GM18519 (cell line): ENCODE measurements at regions not wholly inside any gene's neighbourhood (a gene's known extent, or its start where the extent isn't known, plus 50 kb on each side); places are given as distances from the start of the nearest gene placed in this dataset.
"Not testable (repeated sequence)": the region's sequence is repeated elsewhere in the genome, so short reads cannot be mapped to it uniquely, and the experiment has no call there.

ENCODE experiments used
- ATAC-seq: cut with Tn5 transposase; IDR thresholded peaks from one replicate; pipeline ENCODE4 v1.9.1; 2021; ENCODE audit warnings: mild to moderate bottlenecking, moderate library complexity; ENCODE audit not compliant: unreplicated experiment, low FRiP score

DNA sequence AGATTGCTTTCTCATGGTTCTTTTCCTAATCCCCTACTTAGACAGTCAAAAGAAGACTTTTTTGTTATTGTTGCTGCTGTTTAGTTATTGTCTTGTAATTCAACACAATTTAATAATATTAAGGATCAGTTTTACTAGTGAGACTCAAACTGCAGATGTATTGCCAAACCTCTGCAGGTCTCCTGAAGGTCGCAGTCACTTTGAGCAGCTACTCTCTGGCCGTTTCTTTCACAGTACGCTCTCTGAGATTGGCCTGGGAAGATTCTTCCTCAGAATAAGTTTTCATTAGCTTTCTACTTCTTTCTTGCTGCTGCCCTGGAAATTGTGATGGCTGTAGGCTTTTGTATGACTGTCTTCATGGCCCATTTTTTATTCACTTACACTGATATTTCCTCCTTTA, 930.8 kb downstream of the QKI start:
- no peak for ATAC-seq

DNA sequence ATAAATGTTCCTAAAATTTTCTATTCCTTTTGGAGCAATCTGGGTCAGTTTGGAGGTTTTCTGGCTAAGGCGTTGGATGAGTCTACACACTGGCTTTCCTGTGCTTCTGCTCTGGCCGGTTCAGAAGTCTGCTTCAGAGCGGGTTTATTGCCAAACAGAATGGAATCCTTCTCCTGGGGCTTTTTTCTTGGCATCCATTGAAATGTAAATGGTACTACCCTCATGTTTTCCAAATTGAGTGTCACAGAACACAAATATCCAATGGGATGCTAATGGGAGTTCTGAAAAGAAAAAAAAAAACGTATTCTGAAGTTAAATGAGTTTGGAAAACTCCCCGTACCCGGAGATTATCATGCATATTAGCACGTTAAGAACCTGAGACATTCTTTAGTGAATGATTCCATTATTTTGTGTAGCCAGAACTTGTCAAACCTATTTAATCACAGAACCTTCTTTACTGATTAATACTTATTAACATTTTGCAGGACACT, 930.3 kb downstream of the QKI start:
- ATAC-seq = no peak

DNA sequence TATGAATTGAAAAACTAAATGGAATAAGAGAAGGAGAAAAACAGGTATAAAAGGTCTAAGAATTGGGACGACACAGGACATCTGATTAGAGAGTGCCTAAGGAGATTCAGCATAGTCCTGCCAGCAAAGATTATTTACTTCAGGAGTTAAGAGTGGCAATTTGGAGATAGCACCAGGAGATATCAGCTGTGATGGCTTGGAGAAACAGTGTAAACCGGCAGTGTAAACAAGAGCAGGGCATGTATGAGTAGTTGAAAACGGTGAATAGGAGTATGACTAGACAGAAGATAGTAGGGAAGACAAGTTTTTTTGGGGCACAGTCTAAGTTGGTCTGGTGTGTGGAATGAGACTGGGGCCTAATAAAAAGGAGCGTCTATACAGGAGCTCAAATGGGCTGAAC, 924.9 kb downstream of the QKI start:
- ATAC-seq = not testable (repeated sequence)

- no peak for ATAC-seq
Observed at GRCh38 chr6:164337925-164338397, 923.4 kb downstream of the QKI start.

GRCh38 chr6:164337024-164337924, 922.8 kb downstream of the QKI start:
- ATAC-seq = no peak

DNA sequence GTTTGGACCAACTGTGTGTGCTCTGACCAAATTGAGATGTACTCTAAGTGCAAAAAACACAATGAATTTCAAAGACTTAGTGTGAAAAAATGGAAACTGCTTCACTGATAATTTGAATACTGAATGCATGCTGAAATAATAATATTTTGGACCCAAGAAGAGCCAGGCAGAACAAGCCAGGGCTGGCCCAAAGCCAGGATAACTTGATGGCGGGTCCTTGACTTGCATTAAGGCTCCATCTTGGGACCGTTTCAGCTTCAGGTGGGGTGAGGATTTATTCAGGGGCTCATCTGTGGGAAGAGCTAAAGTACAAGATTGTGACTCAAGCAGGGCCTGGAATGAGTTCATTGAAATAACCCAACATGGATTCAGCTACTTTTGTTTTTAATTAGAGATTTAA, 921.9 kb downstream of the QKI start:
- ATAC-seq = no peak

GRCh38 chr6:164331026-164331425, 916.5 kb downstream of the QKI start:
- ATAC-seq = no peak

GRCh38 chr6:164325168-164325567, 910.6 kb downstream of the QKI start:
- ATAC-seq = no peak

DNA sequence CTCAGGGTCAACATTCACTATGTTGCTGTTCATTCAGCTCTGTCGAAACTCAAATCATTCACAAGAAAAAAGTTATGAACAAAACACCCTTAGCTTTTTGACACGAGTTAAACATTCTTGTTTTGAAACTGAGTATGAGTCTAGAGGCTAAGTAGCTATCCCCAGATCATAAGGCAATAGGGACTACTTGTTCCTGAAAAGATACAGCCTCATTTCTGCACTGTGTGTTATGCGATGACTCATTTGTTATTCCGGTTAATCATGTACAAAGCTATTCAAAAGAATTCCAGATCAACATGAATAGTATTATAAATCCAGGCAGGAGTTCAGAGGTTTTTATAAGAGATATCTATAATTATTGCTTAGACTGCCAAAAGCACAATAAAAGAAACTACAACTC, 908.0 kb downstream of the QKI start:
- ATAC-seq = no peak

DNA sequence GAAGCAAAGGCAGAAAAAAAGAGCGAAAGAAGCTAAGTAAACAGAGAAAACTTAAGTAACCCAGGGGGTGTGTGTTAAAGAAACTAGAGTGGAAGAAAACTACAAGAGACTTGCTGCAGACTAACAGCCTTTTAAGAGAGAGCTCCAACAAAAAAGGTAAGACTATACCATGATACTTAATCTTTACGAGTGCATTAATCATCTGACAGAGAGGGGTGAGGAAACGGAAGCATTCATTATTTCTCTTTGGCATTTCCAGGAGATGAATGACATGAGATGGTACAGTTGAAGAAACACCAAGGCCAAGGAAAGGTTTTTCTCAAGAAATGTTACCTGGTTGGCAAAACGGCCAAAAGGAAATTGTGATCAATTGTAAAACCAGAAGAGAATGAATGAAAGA, 906.8 kb downstream of the QKI start:
- ATAC-seq = no peak

DNA sequence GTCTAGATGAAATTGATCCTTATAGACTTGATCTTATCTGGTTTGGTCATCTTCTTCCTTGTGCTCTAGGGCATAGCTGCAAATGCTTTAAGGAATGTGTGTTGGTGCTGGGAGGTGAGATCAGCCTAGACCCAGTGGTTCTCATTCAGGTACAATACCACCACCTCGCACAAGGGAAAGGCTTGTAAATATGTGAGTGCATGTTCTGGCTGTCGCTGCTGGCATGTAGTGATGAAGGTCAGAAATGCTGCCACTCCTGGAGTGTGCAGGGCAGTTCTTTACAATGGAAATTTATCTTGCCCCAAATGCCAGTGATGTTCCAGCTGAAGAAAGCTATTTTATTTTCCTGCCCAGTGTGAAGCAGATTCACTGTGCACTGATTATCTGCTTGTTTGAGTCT, 900.9 kb downstream of the QKI start:
- ATAC-seq = no peak

GRCh38 chr6:164308339-164308738, 893.8 kb downstream of the QKI start:
- ATAC-seq = no peak

DNA sequence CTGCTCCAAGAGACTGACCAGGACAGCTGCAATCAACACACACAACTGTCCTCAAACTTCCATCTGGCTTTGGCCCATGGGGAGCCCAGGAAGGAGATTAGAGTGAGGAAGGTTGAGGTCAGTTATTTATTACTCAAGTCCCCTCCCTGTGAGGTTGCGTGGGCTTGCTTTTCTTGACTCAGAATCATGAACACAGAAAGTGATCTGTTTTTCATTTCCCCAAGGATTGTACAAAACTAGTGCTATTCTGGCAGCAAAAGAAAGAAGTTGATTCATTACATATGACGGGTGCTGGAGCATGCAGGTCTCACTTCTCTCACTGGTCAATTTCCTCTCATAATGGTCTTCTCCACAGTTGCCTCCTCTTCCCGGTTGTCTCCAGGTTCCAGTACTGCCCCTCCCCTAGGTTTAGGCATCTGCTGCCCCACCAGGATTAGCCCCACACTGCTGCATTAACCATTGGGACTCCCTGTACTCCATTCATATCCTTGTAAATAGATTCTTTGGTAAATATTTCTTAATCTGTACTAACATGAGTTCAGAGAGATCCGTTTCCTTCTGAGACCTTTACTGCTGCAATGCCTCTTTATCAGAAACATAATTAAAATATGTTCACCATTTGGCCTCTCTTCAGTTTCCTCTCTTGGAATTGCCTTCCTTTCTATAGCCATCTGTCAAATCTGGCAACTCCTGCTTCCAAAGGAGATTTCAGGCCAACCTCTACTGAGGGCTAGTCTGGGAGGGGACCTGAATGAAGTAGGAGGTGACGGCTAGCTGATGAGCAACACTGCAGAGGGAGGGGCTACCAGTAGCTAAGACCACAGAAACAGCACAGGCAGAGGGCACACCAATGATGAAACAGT, 888.8 kb downstream of the QKI start:
- ATAC-seq = no peak

- no peak for ATAC-seq
Observed at GRCh38 chr6:164296411-164296810, 881.9 kb downstream of the QKI start.

DNA sequence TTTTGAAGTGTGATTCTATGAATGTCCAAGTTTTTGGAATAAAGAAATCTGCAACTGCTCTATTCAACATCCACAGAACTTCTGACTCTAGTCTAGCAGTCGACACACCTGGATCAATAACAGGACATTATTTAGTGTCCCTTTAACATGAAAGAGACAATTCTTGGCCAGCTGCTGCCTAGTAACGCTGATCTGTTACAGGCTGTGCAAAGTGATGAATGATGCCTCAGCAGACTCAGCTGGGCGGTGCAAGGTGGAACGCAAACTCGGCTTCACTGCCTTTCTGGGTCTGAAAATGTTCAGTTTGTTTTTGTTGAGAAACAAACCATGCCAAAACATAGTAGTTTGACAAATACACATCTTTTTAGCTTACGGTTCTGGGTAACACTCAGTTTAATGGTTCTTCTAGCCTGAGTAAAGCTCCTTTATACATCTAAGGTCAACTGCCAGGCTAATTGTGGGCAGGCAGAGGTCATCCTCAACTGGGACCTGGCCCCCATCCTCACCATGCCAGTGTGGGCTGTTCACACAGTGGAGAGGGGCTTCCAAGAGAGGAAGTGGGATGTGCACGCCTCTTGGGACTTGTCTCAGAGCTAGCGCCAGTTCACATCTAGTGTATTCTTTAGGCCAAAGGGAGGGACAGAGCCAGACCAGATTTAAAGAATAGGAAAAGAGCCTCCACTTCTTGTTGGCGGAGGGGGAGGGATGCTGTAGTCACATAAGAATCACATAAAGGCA, 879.7 kb downstream of the QKI start:
- ATAC-seq = no peak

- no peak for ATAC-seq
Observed at GRCh38 chr6:164291224-164291623, 876.7 kb downstream of the QKI start.

GRCh38 chr6:164290101-164290500, 875.6 kb downstream of the QKI start:
- no peak for ATAC-seq

GRCh38 chr6:164286011-164286410, 871.5 kb downstream of the QKI start:
- no peak for ATAC-seq

GRCh38 chr6:164283574-164283973, 869.1 kb downstream of the QKI start:
- no peak for ATAC-seq

DNA sequence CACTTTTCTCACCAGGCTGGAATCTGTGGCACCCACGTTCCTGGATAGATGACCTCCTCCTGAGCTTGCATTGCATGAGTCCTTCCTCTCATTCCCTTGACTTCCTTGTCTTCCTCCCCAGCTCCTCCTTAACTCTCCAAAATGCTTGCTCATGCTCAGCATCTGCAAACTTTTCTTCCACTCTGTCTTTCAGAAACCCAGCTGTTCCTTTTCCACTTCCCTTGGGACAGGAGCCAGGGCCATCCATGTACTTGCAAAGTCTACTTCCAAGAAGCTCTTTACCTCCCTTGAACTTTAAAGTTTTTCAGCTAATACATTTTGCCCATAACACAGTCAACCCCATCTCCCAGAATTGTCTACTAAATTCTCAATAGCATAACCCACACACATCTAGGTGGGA, 861.7 kb downstream of the QKI start:
- ATAC-seq = no peak

DNA sequence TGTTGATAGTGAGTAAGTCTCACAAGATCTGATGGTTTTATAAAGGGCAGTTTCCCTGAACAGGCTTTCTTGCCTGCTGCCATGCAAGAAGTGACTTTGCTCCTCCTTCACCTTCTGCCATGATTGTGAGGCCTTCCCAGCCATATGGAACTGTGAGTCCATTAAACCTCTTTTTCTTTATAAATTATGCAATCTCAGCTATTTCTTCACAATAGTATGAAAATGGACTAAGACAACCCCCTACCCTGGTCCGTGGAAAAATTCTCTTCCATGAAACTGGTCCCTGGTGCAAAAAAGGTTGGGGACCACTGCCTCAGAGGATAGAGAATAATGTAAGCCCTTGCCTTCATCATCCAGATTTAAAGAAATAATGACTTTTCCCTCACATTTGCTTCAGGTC, 861.3 kb downstream of the QKI start:
- ATAC-seq = no peak
